Activated T-helper 17 cell treated with anti-CD3 and anti-CD28 coated beads, Interleukin-2, amount 50 U/mL, for 72 hours (primary cell): ENCODE measurements at regions not wholly inside any gene's neighbourhood (a gene's known extent, or its start where the extent isn't known, plus 50 kb on each side); places are given as distances from the start of the nearest gene placed in this dataset.
"Not testable (repeated sequence)": the region's sequence is repeated elsewhere in the genome, so short reads cannot be mapped to it uniquely, and the experiment has no call there.

Source experiments
- ATAC-seq: fragments of 150-1000 bp; cut with Tn5 transposase; replicated peaks from 2 replicates; pipeline ENCODE4 v1.10.0; 2021; ENCODE audit warnings: mild to moderate bottlenecking, moderate library complexity
- H3K27ac Mint-ChIP-seq: one replicate; pipeline ENCODE4 v1.8.0; 2022; ENCODE audit warnings: mixed read lengths
- H3K27me3 Mint-ChIP-seq: one replicate; pipeline ENCODE4 v1.8.0; 2022; ENCODE audit warnings: mixed read lengths
- H3K36me3 Mint-ChIP-seq: one replicate; pipeline ENCODE4 v1.8.0; 2022; ENCODE audit warnings: low read depth, mild to moderate bottlenecking, mixed read lengths
- H3K4me1 Mint-ChIP-seq: one replicate; pipeline ENCODE4 v1.8.0; 2022; ENCODE audit warnings: mixed read lengths
- H3K4me3 Mint-ChIP-seq: one replicate; pipeline ENCODE4 v1.8.0; 2022; ENCODE audit warnings: mild to moderate bottlenecking, mixed read lengths
- H3K9me3 Mint-ChIP-seq: one replicate; pipeline ENCODE4 v1.8.0; 2022; ENCODE audit warnings: mixed read lengths

GRCh38 chr6:113370508-113371502, 486.3 kb upstream of the MARCKS start:
- no peak overlapping the region for H3K27ac Mint-ChIP-seq
- ATAC-seq: no peak
- H3K4me1 Mint-ChIP-seq: no peaks in the 10 kb centered on the region
- H3K36me3 Mint-ChIP-seq: no peaks in the 10 kb centered on the region
- no peak overlapping the region for H3K4me3 Mint-ChIP-seq
- H3K27me3 Mint-ChIP-seq: no peaks in the 10 kb centered on the region
- no peaks in the 10 kb centered on the region for H3K9me3 Mint-ChIP-seq

GRCh38 chr6:113375466-113375865, 481.7 kb upstream of the MARCKS start:
- ATAC-seq, H3K36me3 Mint-ChIP-seq, H3K9me3 Mint-ChIP-seq: not testable (repeated sequence)

GRCh38 chr6:113375950-113376846, 480.9 kb upstream of the MARCKS start:
- ATAC-seq: no peak
- no peaks in the 10 kb centered on the region for H3K4me1 Mint-ChIP-seq
- no peaks in the 10 kb centered on the region for H3K27me3 Mint-ChIP-seq
- no peak overlapping the region for H3K4me3 Mint-ChIP-seq
- H3K9me3 Mint-ChIP-seq: no peaks in the 10 kb centered on the region
- H3K36me3 Mint-ChIP-seq: no peaks in the 10 kb centered on the region
- no peak overlapping the region for H3K27ac Mint-ChIP-seq

More at GRCh38 chr6:113375466-113375865, 481.7 kb upstream of the MARCKS start:
- H3K4me3 Mint-ChIP-seq, H3K27me3 Mint-ChIP-seq, H3K27ac Mint-ChIP-seq, H3K4me1 Mint-ChIP-seq: not testable (repeated sequence)

GRCh38 chr6:113376847-113377165, 480.3 kb upstream of the MARCKS start:
- Mint-ChIP-seq H3K4me1 (no peaks in the 10 kb centered on the region), H3K27me3 (no peaks in the 10 kb centered on the region), H3K36me3 (no peaks in the 10 kb centered on the region), H3K9me3 (no peaks in the 10 kb centered on the region), H3K27ac (no peak overlapping the region), H3K4me3 (no peak overlapping the region)
- ATAC-seq: no peak

GRCh38 chr6:113377362-113377942, 479.7 kb upstream of the MARCKS start:
- peak; percentile 37 for ATAC-seq

GRCh38 chr6:113380591-113380990, 476.6 kb upstream of the MARCKS start:
- no peaks in the 10 kb centered on the region for H3K9me3 Mint-ChIP-seq
- H3K27ac Mint-ChIP-seq: no peak overlapping the region
- ATAC-seq: no peak
- no peaks in the 10 kb centered on the region for H3K36me3 Mint-ChIP-seq
- no peaks in the 10 kb centered on the region for H3K27me3 Mint-ChIP-seq
- H3K4me1 Mint-ChIP-seq: no peaks in the 10 kb centered on the region
- H3K4me3 Mint-ChIP-seq: no peak overlapping the region

More at GRCh38 chr6:113377362-113377942, 479.7 kb upstream of the MARCKS start:
- H3K27ac Mint-ChIP-seq: no peak overlapping the region
- H3K9me3 Mint-ChIP-seq: no peaks in the 10 kb centered on the region
- H3K4me1 Mint-ChIP-seq: no peaks in the 10 kb centered on the region
- H3K4me3 Mint-ChIP-seq: no peak overlapping the region
- no peaks in the 10 kb centered on the region for H3K27me3 Mint-ChIP-seq
- no peaks in the 10 kb centered on the region for H3K36me3 Mint-ChIP-seq

GRCh38 chr6:113381232-113381631, 475.9 kb upstream of the MARCKS start:
- Mint-ChIP-seq H3K4me1 (no peaks in the 10 kb centered on the region), H3K27ac (no peak overlapping the region), H3K36me3 (no peaks in the 10 kb centered on the region), H3K4me3 (no peak overlapping the region), H3K9me3 (no peaks in the 10 kb centered on the region), H3K27me3 (no peaks in the 10 kb centered on the region)
- ATAC-seq: no peak

GRCh38 chr6:113381959-113382358, 475.2 kb upstream of the MARCKS start:
- Mint-ChIP-seq H3K4me3 (no peak overlapping the region), H3K4me1 (no peaks in the 10 kb centered on the region), H3K36me3 (no peaks in the 10 kb centered on the region), H3K27ac (no peak overlapping the region), H3K9me3 (no peaks in the 10 kb centered on the region), H3K27me3 (no peaks in the 10 kb centered on the region)
- ATAC-seq: no peak

- H3K36me3 Mint-ChIP-seq: no peaks in the 10 kb centered on the region
- no peak for ATAC-seq
- H3K9me3 Mint-ChIP-seq: no peaks in the 10 kb centered on the region
- H3K27ac Mint-ChIP-seq: no peak overlapping the region
- no peaks in the 10 kb centered on the region for H3K4me1 Mint-ChIP-seq
- no peaks in the 10 kb centered on the region for H3K27me3 Mint-ChIP-seq
- no peak overlapping the region for H3K4me3 Mint-ChIP-seq
These were observed 473.4 kb upstream of the MARCKS start for GRCh38 chr6:113383701-113384100.

GRCh38 chr6:113385020-113385431, 472.1 kb upstream of the MARCKS start:
- Mint-ChIP-seq H3K9me3 (no peaks in the 10 kb centered on the region), H3K36me3 (no peaks in the 10 kb centered on the region), H3K4me3 (no peak overlapping the region), H3K27me3 (no peaks in the 10 kb centered on the region), H3K27ac (no peak overlapping the region), H3K4me1 (no peaks in the 10 kb centered on the region)
- ATAC-seq: no peak

- no peak for ATAC-seq
- H3K4me3 Mint-ChIP-seq: no peak overlapping the region
- no peak overlapping the region for H3K27ac Mint-ChIP-seq
- H3K4me1 Mint-ChIP-seq: no peaks in the 10 kb centered on the region
- H3K36me3 Mint-ChIP-seq: no peaks in the 10 kb centered on the region
- peaks cover 4% of the 10 kb centered on the region for H3K27me3 Mint-ChIP-seq
- H3K9me3 Mint-ChIP-seq: no peaks in the 10 kb centered on the region
These were observed 468.1 kb upstream of the MARCKS start for GRCh38 chr6:113388996-113389395.

GRCh38 chr6:113392551-113393055, 464.5 kb upstream of the MARCKS start:
- no peaks in the 10 kb centered on the region for H3K9me3 Mint-ChIP-seq
- no peak for ATAC-seq
- peaks cover 4% of the 10 kb centered on the region for H3K27me3 Mint-ChIP-seq
- no peak overlapping the region for H3K4me3 Mint-ChIP-seq
- H3K27ac Mint-ChIP-seq: no peak overlapping the region
- no peaks in the 10 kb centered on the region for H3K4me1 Mint-ChIP-seq
- no peaks in the 10 kb centered on the region for H3K36me3 Mint-ChIP-seq

- no peaks in the 10 kb centered on the region for H3K36me3 Mint-ChIP-seq
- H3K4me3 Mint-ChIP-seq: no peak overlapping the region
- no peak overlapping the region for H3K27ac Mint-ChIP-seq
- H3K4me1 Mint-ChIP-seq: no peaks in the 10 kb centered on the region
- peaks cover 4% of the 10 kb centered on the region for H3K27me3 Mint-ChIP-seq
- ATAC-seq: no peak
- no peaks in the 10 kb centered on the region for H3K9me3 Mint-ChIP-seq
These were observed 462.9 kb upstream of the MARCKS start for GRCh38 chr6:113394216-113394615.

- Mint-ChIP-seq H3K4me3 (no peak overlapping the region), H3K27ac (no peak overlapping the region), H3K36me3 (no peaks in the 10 kb centered on the region), H3K27me3 (peaks cover 4% of the 10 kb centered on the region), H3K9me3 (no peaks in the 10 kb centered on the region), H3K4me1 (no peaks in the 10 kb centered on the region)
- no peak for ATAC-seq
These were observed 462.4 kb upstream of the MARCKS start for GRCh38 chr6:113394729-113395128.
